ENCODE measurements at regions not wholly inside any gene's neighbourhood (a gene's known extent, or its start where the extent isn't known, plus 50 kb on each side); places are given as distances from the start of the nearest gene placed in this dataset.

DNA sequence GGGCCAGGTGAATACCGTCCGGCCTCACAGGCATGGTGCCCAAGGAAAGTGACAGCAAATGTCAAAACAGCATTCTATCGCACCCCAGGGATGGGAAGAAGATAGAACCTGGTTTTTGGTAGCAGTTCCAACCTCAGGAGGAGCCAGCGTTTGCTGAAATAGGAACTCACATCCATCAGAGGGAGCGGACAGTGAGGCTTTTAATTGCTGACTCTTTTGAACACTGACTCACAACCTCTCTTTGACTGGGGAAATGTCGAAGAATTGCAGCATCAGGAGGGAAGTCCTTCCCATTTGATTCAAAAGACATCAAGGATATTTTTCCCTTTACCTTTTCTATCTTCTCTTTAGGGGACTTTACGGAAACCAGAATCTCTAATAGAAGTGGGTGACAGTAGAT is 114.2 kb downstream of the UNC5CL start:
- TF ChIP-seq EZH2phosphoT487 (conservative IDR thresholded peaks at IDR 0.05; ENCODE audit: low read length), result no peak
- Histone ChIP-seq H3K9ac (ENCODE audit: low read length) (no peak overlapping the region), H3F3A (ENCODE audit: insufficient read depth) (no peaks in the 10 kb centered on the region), H3K9me2 (replicated peaks; ENCODE audit: insufficient read depth, low read length) (no peaks in the 10 kb centered on the region), H3K9me3 (ENCODE audit: insufficient read depth, low read length) (no peaks in the 10 kb centered on the region), H4K20me1 (ENCODE audit: low read depth, low read length) (no peaks in the 10 kb centered on the region), H3K27ac (ENCODE audit: low read depth, low read length) (no peak overlapping the region), H3K79me2 (ENCODE audit: insufficient read depth, low read length) (no peaks in the 10 kb centered on the region), H3K4me2 (ENCODE audit: low read depth, low read length, poor library complexity, severe bottlenecking) (no peak overlapping the region), H3K27me3 (ENCODE audit: low read length) (0 out of 2 replicates have a peak, but pooled peaks cover 8% of the 10 kb centered on the region), H3K36me3 (ENCODE audit: low read length) (no peaks in the 10 kb centered on the region), H3K4me3 (ENCODE audit: insufficient read depth, low read length, poor library complexity, severe bottlenecking) (no peak overlapping the region), H2AFZ (ENCODE audit: low read depth, low read length, severe bottlenecking) (no peak overlapping the region)

GRCh38 chr6:40923880-40924279 is 115.1 kb downstream of the UNC5CL start:
- Histone ChIP-seq H3K36me3 (ENCODE audit: low read length) (no peaks in the 10 kb centered on the region), H4K20me1 (ENCODE audit: low read depth, low read length) (no peaks in the 10 kb centered on the region), H3K9me2 (replicated peaks; ENCODE audit: insufficient read depth, low read length) (no peaks in the 10 kb centered on the region), H3K4me3 (ENCODE audit: insufficient read depth, low read length, poor library complexity, severe bottlenecking) (no peak overlapping the region), H3K4me2 (ENCODE audit: low read depth, low read length, poor library complexity, severe bottlenecking) (no peak overlapping the region), H3F3A (ENCODE audit: insufficient read depth) (no peaks in the 10 kb centered on the region), H3K9ac (ENCODE audit: low read length) (no peak overlapping the region), H3K27ac (ENCODE audit: low read depth, low read length) (no peak overlapping the region), H2AFZ (ENCODE audit: low read depth, low read length, severe bottlenecking) (no peak overlapping the region), H3K79me2 (ENCODE audit: insufficient read depth, low read length) (no peaks in the 10 kb centered on the region), H3K27me3 (ENCODE audit: low read length) (0 out of 2 replicates have a peak, but pooled peaks cover 8% of the 10 kb centered on the region), H3K9me3 (ENCODE audit: insufficient read depth, low read length) (no peaks in the 10 kb centered on the region)
- TF ChIP-seq CTCF (IDR thresholded peaks at IDR 0.05; ENCODE audit: insufficient read depth, low read length, poor library complexity, severe bottlenecking) (no peak), EZH2phosphoT487 (conservative IDR thresholded peaks at IDR 0.05; ENCODE audit: low read length) (no peak)

DNA sequence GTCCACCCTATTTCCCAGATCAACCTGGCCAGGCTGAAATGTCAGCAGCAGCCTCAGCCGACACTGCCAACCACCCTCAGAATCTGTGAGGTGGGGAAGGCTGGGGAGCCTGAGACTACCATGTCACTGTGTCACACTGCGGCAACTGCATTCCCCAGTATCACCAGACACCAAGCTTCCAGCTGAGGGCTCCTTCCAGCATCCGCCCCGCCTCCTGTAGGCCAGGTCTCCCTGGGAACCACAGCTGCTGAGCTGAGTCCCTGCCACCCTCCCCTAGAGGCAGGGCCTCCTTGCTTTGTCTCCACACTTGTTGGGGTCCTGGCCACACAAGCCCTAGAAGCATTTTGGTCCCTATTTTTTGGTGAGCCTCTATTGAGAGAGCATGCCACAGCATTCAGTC is 115.7 kb downstream of the UNC5CL start:
- Histone ChIP-seq H3F3A (ENCODE audit: insufficient read depth) (no peaks in the 10 kb centered on the region), H3K4me2 (ENCODE audit: low read depth, low read length, poor library complexity, severe bottlenecking) (no peak overlapping the region), H3K36me3 (ENCODE audit: low read length) (no peaks in the 10 kb centered on the region), H3K27ac (ENCODE audit: low read depth, low read length) (no peak overlapping the region), H4K20me1 (ENCODE audit: low read depth, low read length) (no peaks in the 10 kb centered on the region), H3K9ac (ENCODE audit: low read length) (no peak overlapping the region), H3K9me2 (replicated peaks; ENCODE audit: insufficient read depth, low read length) (no peaks in the 10 kb centered on the region), H3K4me3 (ENCODE audit: insufficient read depth, low read length, poor library complexity, severe bottlenecking) (no peak overlapping the region), H3K27me3 (ENCODE audit: low read length) (0 out of 2 replicates have a peak, but pooled peaks cover 7% of the 10 kb centered on the region), H2AFZ (ENCODE audit: low read depth, low read length, severe bottlenecking) (no peak overlapping the region), H3K9me3 (ENCODE audit: insufficient read depth, low read length) (no peaks in the 10 kb centered on the region), H3K79me2 (ENCODE audit: insufficient read depth, low read length) (no peaks in the 10 kb centered on the region)
- no peak for TF ChIP-seq CTCF (IDR thresholded peaks at IDR 0.05; ENCODE audit: insufficient read depth, low read length, poor library complexity, severe bottlenecking)
- no peak for TF ChIP-seq EZH2phosphoT487 (conservative IDR thresholded peaks at IDR 0.05; ENCODE audit: low read length)

GRCh38 chr6:40922281-40922680 is 116.7 kb downstream of the UNC5CL start:
- no peak overlapping the region for H2AFZ ChIP-seq (ENCODE audit: low read depth, low read length, severe bottlenecking)
- no peaks in the 10 kb centered on the region for H3K9me3 ChIP-seq (ENCODE audit: insufficient read depth, low read length)
- no peak overlapping the region for H3K4me2 ChIP-seq (ENCODE audit: low read depth, low read length, poor library complexity, severe bottlenecking)
- H3F3A ChIP-seq (ENCODE audit: insufficient read depth), result no peaks in the 10 kb centered on the region
- no peaks in the 10 kb centered on the region for H3K36me3 ChIP-seq (ENCODE audit: low read length)
- TF ChIP-seq EZH2phosphoT487 (conservative IDR thresholded peaks at IDR 0.05; ENCODE audit: low read length), result no peak
- no peak for TF ChIP-seq CTCF (IDR thresholded peaks at IDR 0.05; ENCODE audit: insufficient read depth, low read length, poor library complexity, severe bottlenecking)
- no peak overlapping the region for H3K4me3 ChIP-seq (ENCODE audit: insufficient read depth, low read length, poor library complexity, severe bottlenecking)
- H3K9me2 ChIP-seq (replicated peaks; ENCODE audit: insufficient read depth, low read length), result no peaks in the 10 kb centered on the region
- no peaks in the 10 kb centered on the region for H3K79me2 ChIP-seq (ENCODE audit: insufficient read depth, low read length)
- no peak overlapping the region for H3K9ac ChIP-seq (ENCODE audit: low read length)
- no peak overlapping the region for H3K27ac ChIP-seq (ENCODE audit: low read depth, low read length)
- H4K20me1 ChIP-seq (ENCODE audit: low read depth, low read length), result no peaks in the 10 kb centered on the region
- 0 out of 2 replicates have a peak, but pooled peaks cover under 1% of the 10 kb centered on the region for H3K27me3 ChIP-seq (ENCODE audit: low read length)
